Fibroblast of lung (primary cell): ENCODE measurements at regions not wholly inside any gene's neighbourhood (a gene's known extent, or its start where the extent isn't known, plus 50 kb on each side); places are given as distances from the start of the nearest gene placed in this dataset.

Experiments used
- DNase-seq, 2 donors: peaks; one replicate each; pipeline versions ENCODE4 v3.0.0 to v3.0.0-alpha.2; 2010; ENCODE audit warnings: low read depth in 2 of 2
- H2AFZ ChIP-seq: 2 replicates; pipeline ENCODE4 v1.5.1; 2012; ENCODE audit warnings: low read length, control low read depth, inconsistent platforms
- H3K27ac ChIP-seq: 2 replicates; pipeline ENCODE4 v1.5.1; 2011; ENCODE audit warnings: low read length, control low read depth; ENCODE audit not compliant: insufficient read depth
- H3K27me3 ChIP-seq: 2 replicates; pipeline ENCODE4 v1.5.1; 2011; ENCODE audit warnings: mild to moderate bottlenecking, low read length; ENCODE audit not compliant: control insufficient read depth, insufficient read depth
- H3K36me3 ChIP-seq: 2 replicates; pipeline ENCODE4 v1.5.1; 2011; ENCODE audit warnings: low read length; ENCODE audit not compliant: control insufficient read depth, insufficient read depth
- H3K4me1 ChIP-seq: 2 replicates; pipeline ENCODE4 v1.5.1; 2011; ENCODE audit warnings: low read length; ENCODE audit not compliant: control insufficient read depth, insufficient read depth; ENCODE audit errors: extremely low read depth
- H3K4me2 ChIP-seq: 2 replicates; pipeline ENCODE4 v1.5.1; 2011; ENCODE audit warnings: low read length, control low read depth; ENCODE audit not compliant: insufficient read depth; ENCODE audit errors: extremely low read depth
- H3K4me3 ChIP-seq, 4 experiments: fragments of 200-600 bp in 1 of 4; sonication (generic) in 1 of 4; replicated peaks in 1 of 4; 2 replicates each; pipeline ENCODE4 v1.5.1; 2011 to 2016; ENCODE audit warnings: low read length in 4 of 4, low read depth in 3 of 4, mild to moderate bottlenecking in 3 of 4, control low read depth in 2 of 4, inconsistent platforms in 1 of 4, mixed read lengths in 1 of 4; ENCODE audit not compliant: insufficient read depth in 1 of 4; ENCODE audit errors: control extremely low read depth in 1 of 4
- H3K79me2 ChIP-seq: 2 replicates; pipeline ENCODE4 v1.5.1; 2012; ENCODE audit warnings: mild to moderate bottlenecking, low read length, inconsistent platforms; ENCODE audit not compliant: control insufficient read depth, insufficient read depth
- H3K9ac ChIP-seq: 2 replicates; pipeline ENCODE4 v1.5.1; 2011; ENCODE audit warnings: mild to moderate bottlenecking, low read length, control low read depth; ENCODE audit not compliant: insufficient read depth
- H3K9me3 ChIP-seq: 2 replicates; pipeline ENCODE4 v1.5.1; 2012; ENCODE audit warnings: low read depth, low read length; ENCODE audit not compliant: control insufficient read depth, insufficient read depth
- H4K20me1 ChIP-seq: 2 replicates; pipeline ENCODE4 v1.5.1; 2011; ENCODE audit warnings: low read length; ENCODE audit not compliant: control insufficient read depth, insufficient read depth; ENCODE audit errors: extremely low read depth
- EZH2 ChIP-seq: IDR thresholded peaks from 2 replicates; pipeline ENCODE4 v1.5.1; 2012; ENCODE audit warnings: low read length, control low read depth, mild to moderate bottlenecking; ENCODE audit errors: missing control alignments
- TF ChIP-seq, protein P1 (sequence below), 2 donors: IDR thresholded peaks in 1 of 2; conservative IDR thresholded peaks in 1 of 2; 1 replicate in 1 of 2; 2 replicates in 1 of 2; pipeline ENCODE4 v1.5.1; 2011 to 2012; ENCODE audit warnings: low read length in 2 of 2, control low read depth in 1 of 2, inconsistent platforms in 1 of 2, low read depth in 1 of 2, mild to moderate bottlenecking in 1 of 2

GRCh38 chr5:112112346-112112745 is 306.7 kb downstream of the EPB41L4A start:
- no peak for DNase-seq
- no peaks in the 10 kb centered on the region for H3K27me3 ChIP-seq

GRCh38 chr5:112109331-112110007 is 309.6 kb downstream of the EPB41L4A start:
- Histone ChIP-seq H2AFZ (no peak overlapping the region), H4K20me1 (no peaks in the 10 kb centered on the region), H3K4me2 (no peak overlapping the region), H3K4me3 (no peak overlapping the region), H3K4me1 (no peaks in the 10 kb centered on the region), H3K79me2 (no peaks in the 10 kb centered on the region), H3K27me3 (no peaks in the 10 kb centered on the region), H3K9ac (no peak overlapping the region), H3K9me3 (no peaks in the 10 kb centered on the region), H3K27ac (no peak overlapping the region), H3K36me3 (no peaks in the 10 kb centered on the region)
- DNase-seq: peak; percentile 81 to 92
- TF ChIP-seq EZH2: no peak
- TF ChIP-seq, protein P1, sequence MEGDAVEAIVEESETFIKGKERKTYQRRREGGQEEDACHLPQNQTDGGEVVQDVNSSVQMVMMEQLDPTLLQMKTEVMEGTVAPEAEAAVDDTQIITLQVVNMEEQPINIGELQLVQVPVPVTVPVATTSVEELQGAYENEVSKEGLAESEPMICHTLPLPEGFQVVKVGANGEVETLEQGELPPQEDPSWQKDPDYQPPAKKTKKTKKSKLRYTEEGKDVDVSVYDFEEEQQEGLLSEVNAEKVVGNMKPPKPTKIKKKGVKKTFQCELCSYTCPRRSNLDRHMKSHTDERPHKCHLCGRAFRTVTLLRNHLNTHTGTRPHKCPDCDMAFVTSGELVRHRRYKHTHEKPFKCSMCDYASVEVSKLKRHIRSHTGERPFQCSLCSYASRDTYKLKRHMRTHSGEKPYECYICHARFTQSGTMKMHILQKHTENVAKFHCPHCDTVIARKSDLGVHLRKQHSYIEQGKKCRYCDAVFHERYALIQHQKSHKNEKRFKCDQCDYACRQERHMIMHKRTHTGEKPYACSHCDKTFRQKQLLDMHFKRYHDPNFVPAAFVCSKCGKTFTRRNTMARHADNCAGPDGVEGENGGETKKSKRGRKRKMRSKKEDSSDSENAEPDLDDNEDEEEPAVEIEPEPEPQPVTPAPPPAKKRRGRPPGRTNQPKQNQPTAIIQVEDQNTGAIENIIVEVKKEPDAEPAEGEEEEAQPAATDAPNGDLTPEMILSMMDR (conservative IDR thresholded peaks at IDR 0.05 in 1 of 2, IDR thresholded peaks at IDR 0.05 in 1 of 2; ENCODE audit: low read depth in 1 of 2, low read length in 2 of 2): no peak

More at GRCh38 chr5:112112346-112112745, 306.7 kb downstream of the EPB41L4A start:
- Histone ChIP-seq H3K9me3 (no peaks in the 10 kb centered on the region), H3K79me2 (no peaks in the 10 kb centered on the region), H2AFZ (no peak overlapping the region), H3K4me3 (no peak overlapping the region), H3K27ac (no peak overlapping the region), H3K4me1 (no peaks in the 10 kb centered on the region), H3K36me3 (no peaks in the 10 kb centered on the region), H3K4me2 (no peak overlapping the region), H4K20me1 (no peaks in the 10 kb centered on the region), H3K9ac (no peak overlapping the region)
- TF ChIP-seq, protein P1 (conservative IDR thresholded peaks at IDR 0.05 in 1 of 2, IDR thresholded peaks at IDR 0.05 in 1 of 2; ENCODE audit: low read depth in 1 of 2, low read length in 2 of 2): no peak
- TF ChIP-seq EZH2: no peak

- H3K36me3 ChIP-seq: no peaks in the 10 kb centered on the region
- H3K27ac ChIP-seq: no peak overlapping the region
- H2AFZ ChIP-seq: no peak overlapping the region
- TF ChIP-seq, protein P1 (conservative IDR thresholded peaks at IDR 0.05 in 1 of 2, IDR thresholded peaks at IDR 0.05 in 1 of 2; ENCODE audit: low read depth in 1 of 2, low read length in 2 of 2): no peak
- no peak for TF ChIP-seq EZH2
- DNase-seq: no peak
- no peaks in the 10 kb centered on the region for H3K79me2 ChIP-seq
- H3K4me3 ChIP-seq: no peak overlapping the region
- no peak overlapping the region for H3K9ac ChIP-seq
- H4K20me1 ChIP-seq: no peaks in the 10 kb centered on the region
- no peaks in the 10 kb centered on the region for H3K9me3 ChIP-seq
- no peak overlapping the region for H3K4me2 ChIP-seq
- H3K27me3 ChIP-seq: no peaks in the 10 kb centered on the region
- H3K4me1 ChIP-seq: no peaks in the 10 kb centered on the region
Observed at GRCh38 chr5:112106878-112107277, 312.2 kb downstream of the EPB41L4A start.
